ENCODE measurements at regions not wholly inside any gene's neighbourhood (a gene's known extent, or its start where the extent isn't known, plus 50 kb on each side); places are given as distances from the start of the nearest gene placed in this dataset.

DNA sequence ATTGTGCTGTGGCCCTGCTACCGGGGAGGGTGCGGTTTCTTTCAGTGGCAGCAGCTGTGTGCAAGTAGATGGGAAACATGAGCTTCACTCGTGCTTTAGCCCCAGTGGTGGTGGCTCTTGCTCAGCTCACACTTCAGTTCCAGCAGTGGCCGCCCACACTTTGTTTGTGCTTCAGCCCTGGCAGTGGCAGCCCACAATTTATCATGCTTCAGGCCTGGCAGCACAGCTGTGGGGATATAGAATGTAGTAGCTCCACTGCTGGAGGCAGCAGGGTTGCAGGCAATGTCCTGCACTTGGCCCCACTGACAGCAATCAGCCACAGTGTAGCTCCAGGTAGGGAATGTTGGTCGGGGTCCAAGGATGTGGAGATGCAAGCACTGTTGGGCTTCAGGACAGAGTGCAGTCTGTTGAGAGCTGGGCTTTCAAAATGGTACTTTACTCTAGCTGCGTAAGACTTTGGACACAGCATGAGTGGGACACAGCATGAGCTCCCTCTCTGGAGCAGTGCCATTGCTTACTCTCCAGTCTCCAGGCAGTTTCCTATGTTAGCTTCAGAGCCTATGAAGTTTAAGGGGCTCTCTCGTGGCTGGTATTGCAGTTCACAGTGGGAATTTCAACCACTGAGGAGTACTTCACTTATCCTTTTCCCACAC is 413.1 kb downstream of the PDGFC start:
- TF ChIP-seq, protein P1, sequence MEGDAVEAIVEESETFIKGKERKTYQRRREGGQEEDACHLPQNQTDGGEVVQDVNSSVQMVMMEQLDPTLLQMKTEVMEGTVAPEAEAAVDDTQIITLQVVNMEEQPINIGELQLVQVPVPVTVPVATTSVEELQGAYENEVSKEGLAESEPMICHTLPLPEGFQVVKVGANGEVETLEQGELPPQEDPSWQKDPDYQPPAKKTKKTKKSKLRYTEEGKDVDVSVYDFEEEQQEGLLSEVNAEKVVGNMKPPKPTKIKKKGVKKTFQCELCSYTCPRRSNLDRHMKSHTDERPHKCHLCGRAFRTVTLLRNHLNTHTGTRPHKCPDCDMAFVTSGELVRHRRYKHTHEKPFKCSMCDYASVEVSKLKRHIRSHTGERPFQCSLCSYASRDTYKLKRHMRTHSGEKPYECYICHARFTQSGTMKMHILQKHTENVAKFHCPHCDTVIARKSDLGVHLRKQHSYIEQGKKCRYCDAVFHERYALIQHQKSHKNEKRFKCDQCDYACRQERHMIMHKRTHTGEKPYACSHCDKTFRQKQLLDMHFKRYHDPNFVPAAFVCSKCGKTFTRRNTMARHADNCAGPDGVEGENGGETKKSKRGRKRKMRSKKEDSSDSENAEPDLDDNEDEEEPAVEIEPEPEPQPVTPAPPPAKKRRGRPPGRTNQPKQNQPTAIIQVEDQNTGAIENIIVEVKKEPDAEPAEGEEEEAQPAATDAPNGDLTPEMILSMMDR (IDR thresholded peaks at IDR 0.05; ENCODE audit: borderline replicate concordance, extremely low read depth, low read length, poor library complexity, severe bottlenecking) = no peak
- TF ChIP-seq EZH2 (IDR thresholded peaks at IDR 0.05; ENCODE audit: borderline replicate concordance, low read depth, low read length, severe bottlenecking) = no peak
